Nephron progenitor cell (in vitro differentiated cells): ENCODE measurements at regions not wholly inside any gene's neighbourhood (a gene's known extent, or its start where the extent isn't known, plus 50 kb on each side); places are given as distances from the start of the nearest gene placed in this dataset.

Experiments used
- DNase-seq: peaks from one replicate; pipeline ENCODE4 v3.0.0; 2021
- H3K27ac Mint-ChIP-seq: 2 replicates; pipeline ENCODE4 v1.8.0; 2021; ENCODE audit warnings: mild to moderate bottlenecking, moderate library complexity, mixed read lengths
- H3K27me3 Mint-ChIP-seq: 2 replicates; pipeline ENCODE4 v1.8.0; 2021; ENCODE audit warnings: mild to moderate bottlenecking, low read depth, mixed read lengths; ENCODE audit not compliant: poor library complexity
- H3K36me3 Mint-ChIP-seq: 2 replicates; pipeline ENCODE4 v1.8.0; 2021; ENCODE audit warnings: low read depth, mixed read lengths
- H3K4me1 Mint-ChIP-seq: 2 replicates; pipeline ENCODE4 v1.8.0; 2021; ENCODE audit warnings: mixed read lengths
- H3K4me3 Mint-ChIP-seq: 2 replicates; pipeline ENCODE4 v1.8.0; 2021; ENCODE audit warnings: mild to moderate bottlenecking, moderate library complexity, mixed read lengths
- H3K9me3 Mint-ChIP-seq: 2 replicates; pipeline ENCODE4 v1.8.0; 2021; ENCODE audit warnings: mild to moderate bottlenecking, moderate library complexity, mixed read lengths
- TF ChIP-seq, protein P1 (sequence below): fragments of 200-600 bp; sonication (generic); IDR thresholded peaks from 2 replicates; pipeline ENCODE4 v1.5.0; 2021; ENCODE audit warnings: antibody characterized with exemption

DNA sequence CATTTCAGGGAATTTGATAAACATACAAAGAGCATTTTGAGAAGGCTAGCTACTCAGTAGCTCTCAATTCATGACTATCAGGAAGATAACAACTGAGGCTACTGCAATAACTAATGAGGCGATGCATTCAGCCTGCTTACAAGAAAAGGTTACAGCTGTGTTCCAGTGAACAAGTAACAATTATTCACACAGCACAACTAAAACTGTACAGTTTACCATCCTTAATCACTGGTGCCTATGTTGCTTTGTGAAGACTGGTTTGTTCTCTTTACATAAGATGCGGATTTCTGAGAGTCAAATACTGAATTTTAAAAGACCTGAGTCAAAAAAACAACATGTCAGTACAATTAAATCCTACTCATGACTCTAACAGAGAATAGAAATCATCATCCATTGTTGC is 526.3 kb downstream of the OTOL1 start:
- H3K4me1 Mint-ChIP-seq = peaks cover 47% of the 10 kb centered on the region
- no peaks in the 10 kb centered on the region for H3K27me3 Mint-ChIP-seq
- no peak for DNase-seq
- H3K36me3 Mint-ChIP-seq = peaks cover 9% of the 10 kb centered on the region
- TF ChIP-seq, protein P1, sequence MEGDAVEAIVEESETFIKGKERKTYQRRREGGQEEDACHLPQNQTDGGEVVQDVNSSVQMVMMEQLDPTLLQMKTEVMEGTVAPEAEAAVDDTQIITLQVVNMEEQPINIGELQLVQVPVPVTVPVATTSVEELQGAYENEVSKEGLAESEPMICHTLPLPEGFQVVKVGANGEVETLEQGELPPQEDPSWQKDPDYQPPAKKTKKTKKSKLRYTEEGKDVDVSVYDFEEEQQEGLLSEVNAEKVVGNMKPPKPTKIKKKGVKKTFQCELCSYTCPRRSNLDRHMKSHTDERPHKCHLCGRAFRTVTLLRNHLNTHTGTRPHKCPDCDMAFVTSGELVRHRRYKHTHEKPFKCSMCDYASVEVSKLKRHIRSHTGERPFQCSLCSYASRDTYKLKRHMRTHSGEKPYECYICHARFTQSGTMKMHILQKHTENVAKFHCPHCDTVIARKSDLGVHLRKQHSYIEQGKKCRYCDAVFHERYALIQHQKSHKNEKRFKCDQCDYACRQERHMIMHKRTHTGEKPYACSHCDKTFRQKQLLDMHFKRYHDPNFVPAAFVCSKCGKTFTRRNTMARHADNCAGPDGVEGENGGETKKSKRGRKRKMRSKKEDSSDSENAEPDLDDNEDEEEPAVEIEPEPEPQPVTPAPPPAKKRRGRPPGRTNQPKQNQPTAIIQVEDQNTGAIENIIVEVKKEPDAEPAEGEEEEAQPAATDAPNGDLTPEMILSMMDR = no peak
- no peak overlapping the region for H3K4me3 Mint-ChIP-seq
- H3K9me3 Mint-ChIP-seq = peaks cover 12% of the 10 kb centered on the region
- H3K27ac Mint-ChIP-seq = no peak overlapping the region

DNA sequence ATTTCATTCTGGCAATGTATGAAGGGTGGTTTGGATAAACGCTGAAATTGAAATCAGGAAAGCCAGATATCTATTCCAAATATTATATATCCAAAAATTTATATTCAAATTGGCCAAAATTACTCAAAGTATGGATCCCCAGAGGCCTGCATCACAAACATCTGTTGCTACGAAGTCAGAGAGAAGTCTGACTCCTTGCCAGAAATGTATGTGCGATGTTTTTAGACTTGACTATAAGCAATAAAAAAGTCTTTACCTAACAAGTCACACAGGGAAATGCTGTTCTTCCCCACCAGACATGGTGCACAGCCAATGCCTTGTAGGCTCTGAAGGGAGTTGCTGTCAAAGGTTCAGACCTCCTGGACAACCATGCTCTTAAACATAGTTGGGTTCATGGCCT is 533.1 kb downstream of the OTOL1 start:
- TF ChIP-seq, protein P1 = no peak
- H3K4me1 Mint-ChIP-seq = peaks cover 4% of the 10 kb centered on the region
- H3K27me3 Mint-ChIP-seq = no peaks in the 10 kb centered on the region
- no peaks in the 10 kb centered on the region for H3K9me3 Mint-ChIP-seq
- H3K36me3 Mint-ChIP-seq = no peaks in the 10 kb centered on the region
- no peak overlapping the region for H3K4me3 Mint-ChIP-seq
- DNase-seq = no peak
- no peak overlapping the region for H3K27ac Mint-ChIP-seq

DNA sequence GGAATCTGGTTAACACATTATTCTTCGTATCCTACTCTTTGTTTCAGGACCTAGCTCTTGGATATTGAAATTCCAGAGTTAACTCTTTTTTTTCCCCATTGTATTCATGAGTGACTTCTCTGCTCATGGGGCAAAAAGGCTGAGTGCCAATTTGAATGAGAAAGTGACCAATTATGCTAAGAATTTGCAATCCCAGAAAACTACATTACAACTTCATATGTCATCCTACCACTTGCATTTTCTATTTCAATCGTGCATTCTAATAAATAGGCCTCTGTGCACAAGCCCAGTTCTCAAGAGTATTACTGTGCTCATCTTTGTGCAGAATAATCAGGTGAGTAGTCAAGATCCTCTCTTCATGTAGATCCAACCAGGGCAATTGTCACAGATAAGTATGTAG is 537.8 kb downstream of the OTOL1 start:
- Mint-ChIP-seq H3K27me3 (no peaks in the 10 kb centered on the region), H3K4me3 (no peak overlapping the region), H3K36me3 (no peaks in the 10 kb centered on the region), H3K27ac (no peak overlapping the region), H3K4me1 (no peaks in the 10 kb centered on the region), H3K9me3 (no peaks in the 10 kb centered on the region)
- no peak for DNase-seq
- TF ChIP-seq, protein P1 = no peak

DNA sequence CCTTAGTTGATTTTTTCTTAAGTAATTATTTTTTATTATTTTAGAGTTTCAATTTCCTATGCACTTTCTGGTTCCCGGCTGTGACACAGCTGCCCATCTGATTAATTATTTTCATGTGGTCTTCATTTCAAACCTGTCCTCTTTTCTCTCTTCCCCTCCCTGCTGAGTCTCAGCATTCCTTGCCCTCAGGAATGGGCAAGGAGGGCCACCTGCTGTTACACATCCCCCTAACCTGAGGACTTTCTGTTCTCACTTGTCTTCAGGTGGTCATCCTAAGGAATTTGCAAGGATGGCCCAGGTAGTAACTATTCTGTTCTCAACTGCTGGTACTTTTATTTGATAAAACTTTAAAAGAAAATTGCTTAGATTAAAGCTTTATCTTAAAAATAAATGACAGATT is 545.0 kb downstream of the OTOL1 start:
- no peaks in the 10 kb centered on the region for H3K4me1 Mint-ChIP-seq
- H3K27me3 Mint-ChIP-seq = no peaks in the 10 kb centered on the region
- DNase-seq = no peak
- peak overlapping the region; percentile 17 for H3K27ac Mint-ChIP-seq
- H3K36me3 Mint-ChIP-seq = no peaks in the 10 kb centered on the region
- H3K4me3 Mint-ChIP-seq = no peak overlapping the region
- TF ChIP-seq, protein P1 = no peak
- peaks cover 6% of the 10 kb centered on the region for H3K9me3 Mint-ChIP-seq

DNA sequence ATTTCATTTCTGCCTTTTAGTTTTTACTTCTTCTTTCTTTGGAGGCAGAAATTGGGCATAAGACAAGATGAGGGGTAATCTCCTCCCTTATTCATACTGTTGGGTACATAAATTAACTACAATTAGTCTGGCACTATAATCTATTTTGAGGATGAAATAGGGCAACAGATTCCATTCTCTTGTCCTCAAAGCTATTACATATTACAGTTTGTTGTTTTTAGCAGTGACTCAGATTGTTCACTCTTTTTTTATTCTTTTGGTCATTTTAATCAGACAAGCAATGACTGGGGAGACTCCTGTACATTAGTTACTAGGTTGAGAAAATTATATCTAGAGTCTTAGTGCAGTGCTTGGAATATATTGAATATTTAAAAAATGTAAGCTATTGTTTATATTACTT is 556.0 kb downstream of the OTOL1 start:
- no peak overlapping the region for H3K27ac Mint-ChIP-seq
- TF ChIP-seq, protein P1 = no peak
- H3K4me1 Mint-ChIP-seq = no peaks in the 10 kb centered on the region
- peaks cover 3% of the 10 kb centered on the region for H3K27me3 Mint-ChIP-seq
- no peak for DNase-seq
- peaks cover 1% of the 10 kb centered on the region for H3K36me3 Mint-ChIP-seq
- H3K9me3 Mint-ChIP-seq = peaks cover 2% of the 10 kb centered on the region
- no peak overlapping the region for H3K4me3 Mint-ChIP-seq

DNA sequence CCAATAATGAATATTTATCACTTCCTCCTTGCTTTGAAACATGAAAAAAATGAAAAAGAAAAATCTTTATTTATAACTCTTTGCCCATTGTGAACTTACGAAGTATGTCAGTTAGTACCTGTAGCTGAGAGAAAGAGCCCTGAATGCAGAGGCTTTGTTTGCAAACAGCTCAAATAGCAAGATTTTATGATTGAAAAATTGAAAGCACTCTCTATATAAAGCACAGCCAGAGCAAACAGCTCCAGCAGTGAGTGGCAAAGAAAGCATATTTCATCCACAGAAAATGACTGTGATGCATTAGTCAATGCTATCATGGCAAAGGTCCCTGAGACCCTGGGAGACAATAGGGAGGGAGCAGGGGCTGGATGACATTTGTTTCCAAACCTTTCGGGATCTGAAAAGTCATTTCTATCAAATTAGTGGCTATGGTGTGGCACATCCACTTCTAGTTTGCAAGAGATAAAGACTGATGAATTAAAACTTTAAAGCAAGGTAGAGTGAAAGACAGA is 576.1 kb downstream of the OTOL1 start:
- H3K9me3 Mint-ChIP-seq = no peaks in the 10 kb centered on the region
- H3K4me3 Mint-ChIP-seq = no peak overlapping the region
- DNase-seq = no peak
- TF ChIP-seq, protein P1 = no peak
- H3K36me3 Mint-ChIP-seq = no peaks in the 10 kb centered on the region
- H3K27ac Mint-ChIP-seq = no peak overlapping the region
- H3K4me1 Mint-ChIP-seq = no peaks in the 10 kb centered on the region
- no peaks in the 10 kb centered on the region for H3K27me3 Mint-ChIP-seq
